Ishikawa (cell line): ENCODE measurements at regions not wholly inside any gene's neighbourhood (a gene's known extent, or its start where the extent isn't known, plus 50 kb on each side); places are given as distances from the start of the nearest gene placed in this dataset.

ENCODE experiments used
- CEBPB ChIP-seq: IDR thresholded peaks from 2 replicates; pipeline ENCODE4 v1.6.1; 2012
- CREB1 ChIP-seq: IDR thresholded peaks from 2 replicates; pipeline ENCODE4 v1.6.1; 2012; ENCODE audit warnings: low read depth
- EGR1 ChIP-seq: IDR thresholded peaks from 2 replicates; pipeline ENCODE4 v1.6.1; 2012
- EP300 ChIP-seq: IDR thresholded peaks from 2 replicates; pipeline ENCODE4 v1.6.1; 2012; ENCODE audit warnings: borderline replicate concordance
- FOXM1 ChIP-seq: IDR thresholded peaks from 2 replicates; pipeline ENCODE4 v1.6.1; 2012; ENCODE audit warnings: low read depth, borderline replicate concordance
- NFIC ChIP-seq: IDR thresholded peaks from 2 replicates; pipeline ENCODE4 v1.6.1; 2012
- RAD21 ChIP-seq: IDR thresholded peaks from 2 replicates; pipeline ENCODE4 v1.6.1; 2012; ENCODE audit warnings: low read depth
- TAF1 ChIP-seq: IDR thresholded peaks from 2 replicates; pipeline ENCODE4 v1.6.1; 2012; ENCODE audit warnings: low read depth, mild to moderate bottlenecking
- TCF12 ChIP-seq: IDR thresholded peaks from 2 replicates; pipeline ENCODE4 v1.6.1; 2012; ENCODE audit warnings: low read depth
- TEAD4 ChIP-seq: IDR thresholded peaks from 2 replicates; pipeline ENCODE4 v1.6.1; 2012
- USF1 ChIP-seq: IDR thresholded peaks from 2 replicates; pipeline ENCODE4 v1.6.1; 2012
- YY1 ChIP-seq: IDR thresholded peaks from 2 replicates; pipeline ENCODE4 v1.6.1; 2012; ENCODE audit warnings: low read depth
- ZBTB7A ChIP-seq: IDR thresholded peaks from 2 replicates; pipeline ENCODE4 v1.6.1; 2012; ENCODE audit warnings: low read depth
- TF ChIP-seq, protein P1 (sequence below): IDR thresholded peaks from 2 replicates; pipeline ENCODE4 v1.6.1; 2012; ENCODE audit warnings: low read depth, mild to moderate bottlenecking
- TF ChIP-seq, protein P2 (sequence below): IDR thresholded peaks from 2 replicates; pipeline ENCODE4 v1.6.1; 2012

DNA sequence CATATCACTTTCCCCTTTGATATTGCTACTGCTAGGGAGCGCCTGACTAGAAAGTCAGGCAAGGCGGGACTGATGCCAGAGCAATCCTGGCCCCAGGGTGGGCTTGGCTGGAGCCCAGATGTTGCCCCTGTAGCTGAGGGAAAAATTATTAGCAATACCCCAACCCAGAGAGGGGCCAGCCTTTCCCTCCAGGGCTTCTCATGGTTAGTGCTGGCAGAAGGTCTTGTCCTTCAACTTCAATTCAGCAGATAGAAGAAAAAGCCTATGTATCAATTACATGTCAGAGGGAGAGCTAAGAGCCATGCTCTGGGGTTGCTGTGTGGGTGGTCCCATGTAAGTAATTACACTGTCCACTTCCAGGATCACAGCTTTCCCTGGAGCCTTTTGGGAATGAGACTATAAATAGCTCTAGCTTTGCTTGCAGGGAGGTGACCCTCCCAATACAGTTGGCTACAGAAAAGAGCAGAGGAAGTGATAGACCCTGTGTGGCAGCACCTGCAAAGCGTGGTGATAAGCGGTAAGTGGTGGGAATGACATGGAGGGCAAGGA, 579.1 kb downstream of the CCSER2 start:
- TF ChIP-seq TEAD4: no peak
- TF ChIP-seq FOXM1: no peak
- TF ChIP-seq ZBTB7A: no peak
- no peak for TF ChIP-seq NFIC
- TF ChIP-seq RAD21: no peak
- TF ChIP-seq, protein P1, sequence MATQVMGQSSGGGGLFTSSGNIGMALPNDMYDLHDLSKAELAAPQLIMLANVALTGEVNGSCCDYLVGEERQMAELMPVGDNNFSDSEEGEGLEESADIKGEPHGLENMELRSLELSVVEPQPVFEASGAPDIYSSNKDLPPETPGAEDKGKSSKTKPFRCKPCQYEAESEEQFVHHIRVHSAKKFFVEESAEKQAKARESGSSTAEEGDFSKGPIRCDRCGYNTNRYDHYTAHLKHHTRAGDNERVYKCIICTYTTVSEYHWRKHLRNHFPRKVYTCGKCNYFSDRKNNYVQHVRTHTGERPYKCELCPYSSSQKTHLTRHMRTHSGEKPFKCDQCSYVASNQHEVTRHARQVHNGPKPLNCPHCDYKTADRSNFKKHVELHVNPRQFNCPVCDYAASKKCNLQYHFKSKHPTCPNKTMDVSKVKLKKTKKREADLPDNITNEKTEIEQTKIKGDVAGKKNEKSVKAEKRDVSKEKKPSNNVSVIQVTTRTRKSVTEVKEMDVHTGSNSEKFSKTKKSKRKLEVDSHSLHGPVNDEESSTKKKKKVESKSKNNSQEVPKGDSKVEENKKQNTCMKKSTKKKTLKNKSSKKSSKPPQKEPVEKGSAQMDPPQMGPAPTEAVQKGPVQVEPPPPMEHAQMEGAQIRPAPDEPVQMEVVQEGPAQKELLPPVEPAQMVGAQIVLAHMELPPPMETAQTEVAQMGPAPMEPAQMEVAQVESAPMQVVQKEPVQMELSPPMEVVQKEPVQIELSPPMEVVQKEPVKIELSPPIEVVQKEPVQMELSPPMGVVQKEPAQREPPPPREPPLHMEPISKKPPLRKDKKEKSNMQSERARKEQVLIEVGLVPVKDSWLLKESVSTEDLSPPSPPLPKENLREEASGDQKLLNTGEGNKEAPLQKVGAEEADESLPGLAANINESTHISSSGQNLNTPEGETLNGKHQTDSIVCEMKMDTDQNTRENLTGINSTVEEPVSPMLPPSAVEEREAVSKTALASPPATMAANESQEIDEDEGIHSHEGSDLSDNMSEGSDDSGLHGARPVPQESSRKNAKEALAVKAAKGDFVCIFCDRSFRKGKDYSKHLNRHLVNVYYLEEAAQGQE: no peak
- TF ChIP-seq TCF12: no peak
- TF ChIP-seq CEBPB: no peak
- TF ChIP-seq, protein P2, sequence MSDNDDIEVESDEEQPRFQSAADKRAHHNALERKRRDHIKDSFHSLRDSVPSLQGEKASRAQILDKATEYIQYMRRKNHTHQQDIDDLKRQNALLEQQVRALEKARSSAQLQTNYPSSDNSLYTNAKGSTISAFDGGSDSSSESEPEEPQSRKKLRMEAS: no peak
- TF ChIP-seq CREB1: no peak
- TF ChIP-seq YY1: no peak
- TF ChIP-seq TAF1: no peak
- no peak for TF ChIP-seq EGR1
- no peak for TF ChIP-seq EP300

DNA sequence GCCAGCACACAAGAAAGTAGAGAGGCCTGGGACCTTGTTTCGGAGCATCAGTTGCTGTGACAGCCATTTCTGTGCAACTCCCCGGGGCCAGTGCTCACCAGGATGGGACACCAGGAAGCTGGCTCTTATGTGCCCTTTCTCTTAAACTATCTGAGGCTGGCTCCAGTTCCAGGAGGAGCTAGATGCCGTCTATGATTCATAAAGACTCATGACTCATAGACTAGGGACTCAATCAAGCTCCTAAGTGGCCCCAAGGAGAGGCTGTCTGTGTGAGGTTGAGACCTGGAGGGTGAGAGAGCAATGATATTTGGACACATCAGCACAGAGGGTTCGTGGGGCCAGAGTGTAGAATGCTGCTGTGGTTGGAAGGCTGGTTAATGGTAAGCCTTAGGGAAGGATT, 580.1 kb downstream of the CCSER2 start:
- TF ChIP-seq, protein P1: no peak
- TF ChIP-seq EP300 (no peak), TCF12 (no peak), EGR1 (no peak), USF1 (no peak), TEAD4 (no peak), CREB1 (no peak), YY1 (no peak), TAF1 (no peak), FOXM1 (no peak), NFIC (no peak), RAD21 (no peak)
- TF ChIP-seq, protein P2: no peak

DNA sequence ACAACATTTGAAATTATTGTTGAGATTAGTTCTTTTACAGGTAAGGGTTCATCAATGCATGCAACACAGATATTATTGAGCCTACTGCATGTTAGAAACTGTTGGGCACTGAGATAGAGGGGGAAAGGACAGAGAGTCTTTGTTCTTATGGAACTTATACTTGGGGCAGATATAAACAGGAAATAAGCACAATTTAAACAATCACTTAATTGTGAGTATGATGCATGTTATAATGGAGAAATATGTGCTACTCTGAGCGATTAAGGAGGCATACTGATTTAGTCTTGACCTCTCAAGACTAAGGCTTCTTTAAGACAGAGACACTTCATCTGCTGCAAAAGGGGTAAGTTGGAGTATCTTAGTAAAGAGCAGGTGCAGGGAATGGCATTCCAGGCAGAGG, 593.3 kb downstream of the CCSER2 start:
- no peak for TF ChIP-seq USF1
- no peak for TF ChIP-seq TEAD4
- TF ChIP-seq CEBPB: no peak
- no peak for TF ChIP-seq EP300
- no peak for TF ChIP-seq EGR1
- no peak for TF ChIP-seq TCF12
- no peak for TF ChIP-seq NFIC
- TF ChIP-seq RAD21: no peak
- TF ChIP-seq CREB1: no peak
- TF ChIP-seq, protein P2: no peak
- no peak for TF ChIP-seq YY1
- no peak for TF ChIP-seq ZBTB7A
- TF ChIP-seq TAF1: no peak
- no peak for TF ChIP-seq FOXM1
- TF ChIP-seq, protein P1: no peak

- TF ChIP-seq ZBTB7A: no peak
- TF ChIP-seq TCF12: no peak
- no peak for TF ChIP-seq RAD21
- TF ChIP-seq, protein P1: no peak
- no peak for TF ChIP-seq EP300
- TF ChIP-seq CEBPB: no peak
- TF ChIP-seq YY1: no peak
- no peak for TF ChIP-seq USF1
- TF ChIP-seq FOXM1: no peak
- TF ChIP-seq TEAD4: no peak
- TF ChIP-seq CREB1: no peak
- TF ChIP-seq EGR1: no peak
- TF ChIP-seq TAF1: no peak
Measured at GRCh38 chr10:84924131-84924530, 595.7 kb downstream of the CCSER2 start.
